ENCODE measurements at regions not wholly inside any gene's neighbourhood (a gene's known extent, or its start where the extent isn't known, plus 50 kb on each side); places are given as distances from the start of the nearest gene placed in this dataset.

GRCh38 chr10:31622978-31623377, 304.0 kb downstream of the ZEB1 start:
- no peak overlapping the region for H3K27ac ChIP-seq (ENCODE audit: low read depth, low read length)
- 55 to 68% (median 64%) methylated on average over 6 of the region's 6 CpGs for WGBS, 3 donors

- WGBS, 3 donors: 91 to 100% (median 97%) methylated on average over 1 of the region's 1 CpG
These were observed 302.7 kb downstream of the ZEB1 start for GRCh38 chr10:31621733-31622132.

GRCh38 chr10:31620226-31621151, 301.5 kb downstream of the ZEB1 start:
- WGBS, 3 donors: 38 to 60% (median 49%) methylated on average over 14 of the region's 14 CpGs
- peak overlapping the region; percentile 52 for H3K27ac ChIP-seq (ENCODE audit: low read depth, low read length)

More at GRCh38 chr10:31621733-31622132, 302.7 kb downstream of the ZEB1 start:
- no peak overlapping the region for H3K27ac ChIP-seq (ENCODE audit: low read depth, low read length)

GRCh38 chr10:31619531-31620061, 300.6 kb downstream of the ZEB1 start:
- no peak overlapping the region for H3K27ac ChIP-seq (ENCODE audit: low read depth, low read length)
- 36 to 75% (median 55%) methylated on average over 8 of the region's 8 CpGs for WGBS, 3 donors

DNA sequence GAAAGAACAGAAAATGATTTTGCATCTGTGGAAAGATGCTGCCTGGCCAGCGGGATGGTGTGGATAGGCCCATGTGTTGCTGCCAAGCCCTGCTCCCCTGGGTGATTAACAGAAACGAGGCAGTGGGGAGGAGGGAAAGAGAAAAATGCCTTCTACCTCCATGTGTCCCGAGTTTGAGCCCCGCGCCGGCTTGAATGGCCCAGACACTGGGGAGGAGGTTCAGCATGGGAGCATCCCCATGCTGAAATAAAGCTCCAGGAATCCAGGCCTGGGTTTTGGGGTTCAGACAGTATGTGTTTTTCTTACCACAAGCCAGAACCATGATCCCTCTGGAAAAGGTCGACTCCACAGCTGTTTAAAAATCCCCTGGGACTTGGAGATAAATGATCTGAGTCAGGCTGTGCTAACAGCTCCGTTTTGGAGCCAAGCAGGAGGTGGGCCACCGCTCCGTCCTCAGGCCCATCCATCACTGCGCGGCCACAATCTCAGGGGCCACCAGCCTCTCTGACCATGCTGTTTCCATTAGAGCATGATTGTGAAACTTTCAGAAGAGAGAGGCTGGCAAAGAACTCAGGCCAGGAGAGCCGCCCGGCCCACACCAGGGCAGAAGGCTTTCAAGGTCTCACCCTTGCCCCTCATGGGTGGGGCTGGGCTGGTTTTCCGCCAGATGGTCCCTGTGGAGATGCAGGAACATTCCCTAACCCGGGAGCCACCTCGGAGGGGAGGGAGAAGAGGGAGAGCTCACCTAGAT, 299.7 kb downstream of the ZEB1 start:
- H3K27ac ChIP-seq (ENCODE audit: low read depth, low read length): no peak overlapping the region
- WGBS, 3 donors: 53 to 73% (median 60%) methylated on average over 17 of the region's 17 CpGs

- H3K27ac ChIP-seq (ENCODE audit: low read depth, low read length): no peak overlapping the region
- 94 to 100% (median 95%) methylated on average over 2 of the region's 2 CpGs for WGBS, 3 donors
These were observed 298.7 kb downstream of the ZEB1 start for GRCh38 chr10:31617757-31618156.

DNA sequence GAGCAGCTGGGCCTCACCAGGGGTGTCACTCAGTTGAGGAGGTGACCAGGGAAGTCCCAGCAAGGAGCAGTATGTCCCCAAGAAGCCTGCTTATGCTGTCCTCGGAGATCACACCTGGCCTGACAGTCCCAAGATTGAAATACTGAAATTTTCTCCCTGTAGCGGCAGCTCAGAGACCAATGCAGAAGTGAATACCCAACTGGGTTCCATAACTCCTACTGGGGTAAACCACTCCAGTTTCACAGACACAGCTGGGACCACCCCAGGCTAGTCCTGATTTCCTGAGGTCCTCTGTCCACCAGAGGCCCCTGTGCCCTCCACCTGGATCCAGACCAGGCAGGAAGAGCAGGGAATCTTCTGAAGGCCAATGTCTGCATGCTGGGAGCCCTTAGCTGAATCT, 298.1 kb downstream of the ZEB1 start:
- H3K27ac ChIP-seq (ENCODE audit: low read depth, low read length): no peak overlapping the region
- WGBS, 3 donors: 85 to 93% (median 91%) methylated on average over 2 of the region's 2 CpGs

- H3K27ac ChIP-seq (ENCODE audit: low read depth, low read length): no peak overlapping the region
These were observed 296.1 kb downstream of the ZEB1 start for GRCh38 chr10:31615129-31615528.

DNA sequence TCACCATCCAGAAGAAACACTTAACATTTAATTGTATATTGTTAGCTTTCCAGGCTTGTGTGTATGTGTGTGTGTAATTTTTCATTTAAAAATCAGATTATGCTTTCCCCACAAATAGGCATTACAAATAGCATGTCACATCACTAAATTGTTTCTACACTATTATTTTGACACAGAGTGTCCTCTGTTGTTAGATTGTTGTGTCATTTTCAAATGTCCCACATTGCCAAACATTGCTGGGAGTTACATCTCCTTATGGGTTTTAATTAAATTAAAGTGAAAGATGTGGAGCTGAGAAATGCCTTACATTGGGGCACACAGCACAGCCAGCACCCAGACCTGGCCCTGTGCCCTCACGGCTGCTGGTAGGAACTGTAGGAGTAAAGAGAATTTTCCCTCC, 295.6 kb downstream of the ZEB1 start:
- 86 to 100% (median 89%) methylated on average over 1 of the region's 1 CpG for WGBS, 3 donors
- no peak overlapping the region for H3K27ac ChIP-seq (ENCODE audit: low read depth, low read length)

GRCh38 chr10:31612082-31612481, 293.1 kb downstream of the ZEB1 start:
- 63 to 70% (median 64%) methylated on average over 4 of the region's 4 CpGs for WGBS, 3 donors
- H3K27ac ChIP-seq (ENCODE audit: low read depth, low read length): no peak overlapping the region

- H3K27ac ChIP-seq (ENCODE audit: low read depth, low read length): no peak overlapping the region
- WGBS, 3 donors: 79 to 93% (median 90%) methylated on average over 7 of the region's 7 CpGs
These were observed 292.1 kb downstream of the ZEB1 start for GRCh38 chr10:31611161-31611560.

DNA sequence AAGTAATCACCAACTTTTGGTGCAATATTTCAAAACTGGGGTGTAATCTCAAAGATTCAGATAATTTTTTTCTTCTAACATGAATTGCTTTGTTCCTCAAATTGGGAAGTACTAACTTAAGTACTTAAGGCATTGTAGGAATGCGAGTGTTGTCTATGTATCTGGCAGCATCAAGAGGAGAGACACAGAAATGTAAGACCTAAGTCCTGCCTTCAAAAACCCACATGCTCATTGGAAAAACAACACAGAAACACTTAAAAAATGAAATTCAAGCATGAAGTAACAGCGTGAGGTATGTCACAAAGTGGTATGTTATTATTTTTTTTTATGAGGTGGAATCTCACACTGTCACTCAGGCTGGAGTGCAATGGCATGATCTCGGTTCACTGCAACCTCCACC, 288.5 kb downstream of the ZEB1 start:
- no peak overlapping the region for H3K27ac ChIP-seq (ENCODE audit: low read depth, low read length)
- 85 to 94% (median 93%) methylated on average over 3 of the region's 3 CpGs for WGBS, 3 donors

DNA sequence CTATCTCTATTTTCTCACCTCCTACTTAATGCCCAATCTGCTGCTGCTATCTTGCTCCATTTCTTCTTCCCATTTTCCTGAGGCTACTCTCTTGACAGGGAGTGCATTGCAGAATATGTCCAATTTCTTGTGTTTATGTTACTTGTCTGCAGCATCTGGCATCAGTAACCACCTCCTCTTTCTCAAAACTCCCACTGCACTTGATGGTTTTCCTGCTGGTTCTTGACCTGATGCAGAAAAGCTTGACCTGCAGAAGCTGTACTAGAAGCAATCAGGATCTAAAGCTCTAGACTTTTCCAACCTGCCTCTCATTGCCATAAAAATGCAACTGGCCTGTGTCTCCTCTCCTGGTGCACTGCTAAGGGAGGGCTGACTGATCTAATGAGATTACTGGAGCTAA, 287.8 kb downstream of the ZEB1 start:
- no peak overlapping the region for H3K27ac ChIP-seq (ENCODE audit: low read depth, low read length)

GRCh38 chr10:31605861-31606525, 287.0 kb downstream of the ZEB1 start:
- no peak overlapping the region for H3K27ac ChIP-seq (ENCODE audit: low read depth, low read length)

DNA sequence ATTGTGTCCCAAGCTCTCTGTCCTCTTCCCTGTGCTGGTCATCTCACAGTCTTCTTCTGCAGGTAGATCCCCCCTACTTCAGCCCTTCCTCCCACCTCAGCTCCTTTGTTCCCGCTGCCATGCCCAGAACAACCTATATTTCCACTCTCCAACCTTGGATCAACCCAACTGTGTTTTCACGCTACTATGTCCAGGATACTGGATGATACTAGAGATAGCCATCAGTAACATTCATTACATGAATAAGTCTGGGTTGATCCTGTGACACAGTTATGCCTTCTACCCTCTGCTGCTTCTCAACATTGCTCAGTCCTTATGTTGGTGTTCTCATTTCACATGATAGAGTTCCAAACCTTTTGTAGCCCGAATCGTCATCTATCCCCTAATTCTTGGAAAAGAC, 286.4 kb downstream of the ZEB1 start:
- H3K27ac ChIP-seq (ENCODE audit: low read depth, low read length): no peak overlapping the region
- WGBS, 3 donors: 94 to 96% (median 95%) methylated on average over 4 of the region's 4 CpGs

More at GRCh38 chr10:31605861-31606525, 287.0 kb downstream of the ZEB1 start:
- WGBS, 3 donors: 62 to 78% (median 70%) methylated on average over 2 of the region's 2 CpGs

DNA sequence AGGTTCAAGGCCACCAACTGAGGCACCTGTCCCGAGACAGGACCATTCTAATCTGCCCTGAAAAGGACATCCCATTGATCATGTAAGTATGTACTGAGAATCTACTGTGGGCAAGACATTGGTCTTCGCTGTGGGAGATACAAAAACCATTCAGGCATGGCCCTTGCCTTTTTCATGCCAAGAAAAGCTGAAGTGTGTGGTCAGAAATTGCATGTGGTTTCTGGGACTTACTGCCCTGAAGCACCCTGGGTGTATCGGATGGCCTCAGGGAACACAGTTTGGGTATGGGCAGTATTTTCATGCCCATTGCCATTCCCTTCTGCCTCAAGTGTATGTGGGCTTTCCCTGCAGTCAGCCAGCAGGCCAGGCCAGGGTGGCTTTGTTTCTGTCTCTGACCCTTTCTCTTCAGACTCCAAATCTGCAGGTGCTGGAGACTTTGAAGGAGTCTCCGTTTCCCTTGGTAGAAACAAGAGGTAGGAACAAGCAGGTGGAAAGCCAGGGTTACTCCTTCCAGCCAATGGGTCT, 285.7 kb downstream of the ZEB1 start:
- WGBS, 3 donors: 94 to 96% (median 96%) methylated on average over 4 of the region's 4 CpGs
- H3K27ac ChIP-seq (ENCODE audit: low read depth, low read length): no peak overlapping the region

- no peak overlapping the region for H3K27ac ChIP-seq (ENCODE audit: low read depth, low read length)
- WGBS, 3 donors: 63 to 88% (median 65%) methylated on average over 11 to 12 of the region's 12 CpGs
These were observed 285.1 kb downstream of the ZEB1 start for GRCh38 chr10:31604096-31604495.

DNA sequence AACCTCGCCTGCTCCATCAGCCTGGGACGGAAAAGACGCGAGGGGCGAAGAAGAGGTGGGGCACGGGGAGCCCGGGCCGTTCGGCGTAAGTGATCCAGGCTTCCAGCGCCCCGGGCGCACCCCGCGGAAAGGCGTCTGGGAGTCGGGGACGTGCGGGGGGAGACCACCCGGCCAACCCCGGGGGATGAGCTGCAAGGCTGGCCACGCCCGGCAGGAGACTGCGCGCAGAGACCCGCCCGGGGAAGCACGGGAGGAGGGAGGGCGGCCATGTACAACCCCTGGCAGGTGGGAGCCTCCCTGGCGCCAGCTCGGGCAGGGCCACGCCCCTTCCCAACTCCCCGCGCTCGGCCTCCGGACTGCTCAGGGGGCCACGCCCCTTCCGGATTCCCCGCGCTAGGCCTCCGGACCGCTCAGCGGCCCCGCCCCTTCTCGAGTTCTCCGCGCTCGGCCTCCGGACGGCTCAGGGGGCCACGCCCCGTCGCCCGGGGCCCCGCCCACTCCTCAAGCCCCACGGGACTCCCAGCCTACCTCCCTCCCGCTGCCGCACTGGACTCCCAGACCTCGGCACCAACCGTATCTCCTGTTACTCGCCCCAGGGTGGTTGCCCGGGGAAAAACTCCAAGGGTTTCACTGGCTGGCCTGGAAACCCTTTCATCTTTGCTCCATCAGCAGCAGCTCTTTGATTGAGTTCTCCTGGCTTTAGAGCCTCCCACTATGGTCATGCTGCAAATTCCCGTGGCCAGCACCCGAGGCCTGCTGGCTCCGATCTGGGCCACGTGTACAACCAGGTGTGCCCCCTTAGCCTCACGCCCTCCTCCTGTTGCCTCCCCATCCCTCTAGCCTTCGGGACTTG, 284.4 kb downstream of the ZEB1 start:
- H3K27ac ChIP-seq (ENCODE audit: low read depth, low read length): peak overlapping the region; percentile 66
- 5 to 8% (median 6%) methylated on average over 39 to 68 of the region's 68 CpGs for WGBS, 3 donors

Data from adipose tissue (tissue), 3 donors.